BJ (cell line): ENCODE measurements at regions not wholly inside any gene's neighbourhood (a gene's known extent, or its start where the extent isn't known, plus 50 kb on each side); places are given as distances from the start of the nearest gene placed in this dataset.

Source experiments
- CTCF ChIA-PET: fragments of 350-600 bp; formaldehyde crosslinking; extraction: SDS; loops from one replicate; lab custom pipeline; 2021; ENCODE audit warnings: antibody characterized with exemption, inconsistent platforms; lab: Yijun Ruan, JAX
- POLR2A ChIA-PET: fragments of 300-600 bp; sonication (Branson Sonifier 250); formaldehyde crosslinking; extraction: SDS; loops from one replicate; lab custom pipeline; 2021; ENCODE audit warnings: antibody characterized with exemption; lab: Charles Lee
- DNase-seq: peaks from one replicate; pipeline ENCODE4 v3.0.0-alpha.2; 2011; ENCODE audit warnings: low read depth
- H3K27me3 ChIP-seq: 2 replicates; pipeline ENCODE4 v1.6.0; 2011; ENCODE audit warnings: low read length; ENCODE audit not compliant: control insufficient read depth, insufficient read depth
- H3K36me3 ChIP-seq: 2 replicates; pipeline ENCODE4 v1.5.1; 2011; ENCODE audit warnings: low read length; ENCODE audit not compliant: control insufficient read depth, insufficient read depth
- H3K4me3 ChIP-seq: 2 replicates; pipeline ENCODE4 v1.5.1; 2011; ENCODE audit warnings: low read depth, mild to moderate bottlenecking, control low read depth, low read length
- CTCF ChIP-seq: IDR thresholded peaks from 2 replicates; pipeline ENCODE4 v1.5.1; 2011; ENCODE audit warnings: low read depth, mild to moderate bottlenecking, control low read depth, inconsistent platforms, low read length, moderate library complexity; ENCODE audit not compliant: insufficient read depth

DNA sequence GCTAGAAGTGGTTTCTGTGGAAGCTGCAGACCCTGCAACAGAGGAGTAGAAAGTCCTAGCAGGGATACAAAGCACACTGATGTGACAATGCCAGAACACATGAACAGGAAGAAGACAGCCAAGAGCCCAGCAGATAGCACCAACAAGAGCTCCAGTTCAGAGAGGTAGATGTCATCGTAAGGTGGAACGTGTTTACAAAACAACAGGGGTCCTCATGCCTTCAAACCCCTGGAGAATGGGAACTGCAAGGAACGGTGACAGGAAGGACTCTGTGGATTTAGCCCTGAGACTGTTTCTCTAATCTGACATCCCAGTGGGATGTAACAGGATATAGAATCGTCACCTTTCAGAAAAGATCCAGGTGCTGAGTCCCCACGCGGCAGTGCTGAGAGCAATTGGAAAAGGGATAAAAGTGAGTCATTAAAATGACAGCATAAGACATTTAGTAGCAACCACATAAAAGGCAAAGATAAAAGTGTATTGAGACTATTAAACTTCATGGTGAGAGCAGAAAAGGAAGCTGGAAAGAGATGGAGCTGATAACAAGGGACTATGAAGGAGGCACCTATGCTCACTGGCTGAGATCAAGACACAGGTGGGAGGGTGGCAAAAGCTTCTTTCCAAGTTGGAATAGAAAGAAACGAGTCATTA lies 195.2 kb downstream of the FBXO15 start:
- no peak for TF ChIP-seq CTCF
- Histone ChIP-seq H3K27me3 (no peaks in the 10 kb centered on the region), H3K4me3 (no peak overlapping the region), H3K36me3 (no peaks in the 10 kb centered on the region)
- ChIA-PET CTCF (interaction anchor here (1.1 kb wide), 1 partner anchor 15 kb away, joined by 4 read pairs; no protein-coding TSS in a partner anchor), POLR2A (no interaction called here)
- no peak for DNase-seq

- no peak for TF ChIP-seq CTCF
- ChIA-PET POLR2A (no interaction called here), CTCF (no interaction called here)
- DNase-seq = no peak
- Histone ChIP-seq H3K4me3 (no peak overlapping the region), H3K36me3 (no peaks in the 10 kb centered on the region), H3K27me3 (no peaks in the 10 kb centered on the region)
These were observed 197.4 kb downstream of the FBXO15 start for GRCh38 chr18:73950116-73950700.

GRCh38 chr18:73948497-73948896 lies 199.1 kb downstream of the FBXO15 start:
- no peak overlapping the region for H3K4me3 ChIP-seq
- H3K27me3 ChIP-seq = no peaks in the 10 kb centered on the region
- ChIA-PET CTCF (interaction anchor here (0.9 kb wide), 1 partner anchor 8 kb away, joined by 4 read pairs; no protein-coding TSS in a partner anchor), POLR2A (no interaction called here)
- TF ChIP-seq CTCF = no peak
- no peaks in the 10 kb centered on the region for H3K36me3 ChIP-seq
- no peak for DNase-seq

- no peaks in the 10 kb centered on the region for H3K27me3 ChIP-seq
- no peak for TF ChIP-seq CTCF
- POLR2A ChIA-PET = no interaction called here
- no peak for DNase-seq
- no peak overlapping the region for H3K4me3 ChIP-seq
- H3K36me3 ChIP-seq = no peaks in the 10 kb centered on the region
- CTCF ChIA-PET = interaction anchor here (0.9 kb wide), 1 partner anchor 8 kb away, joined by 4 read pairs; no protein-coding TSS in a partner anchor
These were observed 199.6 kb downstream of the FBXO15 start for GRCh38 chr18:73948084-73948483.

- H3K27me3 ChIP-seq = no peaks in the 10 kb centered on the region
- TF ChIP-seq CTCF = no peak
- H3K4me3 ChIP-seq = no peak overlapping the region
- CTCF ChIA-PET = interaction anchor here (0.6 to 0.9 kb wide), 3 partner anchors 9 to 24 kb away, joined by 3 to 4 read pairs (median 3); no protein-coding TSS in a partner anchor
- H3K36me3 ChIP-seq = no peaks in the 10 kb centered on the region
- POLR2A ChIA-PET = no interaction called here
- DNase-seq = no peak
These were observed 200.3 kb downstream of the FBXO15 start for GRCh38 chr18:73947180-73947921.
